Brain microvascular endothelial cell (primary cell): ENCODE measurements at regions not wholly inside any gene's neighbourhood (a gene's known extent, or its start where the extent isn't known, plus 50 kb on each side); places are given as distances from the start of the nearest gene placed in this dataset.
"Not testable (repeated sequence)": the region's sequence is repeated elsewhere in the genome, so short reads cannot be mapped to it uniquely, and the experiment has no call there.

Experiments used
- DNase-seq: peaks from one replicate; pipeline ENCODE4 v3.0.0-alpha.2; 2020
- H3K27ac ChIP-seq: fragments of 250-450 bp; sonication (Bioruptor Pico); 2 replicates; pipeline ENCODE4 v1.5.1; 2020; ENCODE audit warnings: mild to moderate bottlenecking, moderate library complexity
- H3K27me3 ChIP-seq: fragments of 250-450 bp; sonication (Bioruptor Pico); replicated peaks from 2 replicates; pipeline ENCODE4 v1.5.1; 2020; ENCODE audit warnings: mild to moderate bottlenecking
- H3K36me3 ChIP-seq: fragments of 250-450 bp; sonication (Bioruptor Pico); replicated peaks from 2 replicates; pipeline ENCODE4 v1.5.1; 2020; ENCODE audit warnings: mild to moderate bottlenecking
- H3K4me3 ChIP-seq: 2 replicates; pipeline ENCODE4 v1.5.1; 2011; ENCODE audit warnings: low read depth, mild to moderate bottlenecking, control low read depth, low read length, moderate library complexity
- CTCF ChIP-seq: IDR thresholded peaks from 2 replicates; pipeline ENCODE4 v1.5.1; 2011; ENCODE audit warnings: low read depth, mild to moderate bottlenecking, moderate library complexity, low read length, control low read depth, inconsistent platforms; ENCODE audit errors: missing control alignments
- in situ Hi-C: cut with HindIII; loops from 2 replicates; pipeline ENCODE4 v1.10.0; 2017; ENCODE audit warnings: low sequenced_read_pairs, low pct_ligation_motif_present

DNA sequence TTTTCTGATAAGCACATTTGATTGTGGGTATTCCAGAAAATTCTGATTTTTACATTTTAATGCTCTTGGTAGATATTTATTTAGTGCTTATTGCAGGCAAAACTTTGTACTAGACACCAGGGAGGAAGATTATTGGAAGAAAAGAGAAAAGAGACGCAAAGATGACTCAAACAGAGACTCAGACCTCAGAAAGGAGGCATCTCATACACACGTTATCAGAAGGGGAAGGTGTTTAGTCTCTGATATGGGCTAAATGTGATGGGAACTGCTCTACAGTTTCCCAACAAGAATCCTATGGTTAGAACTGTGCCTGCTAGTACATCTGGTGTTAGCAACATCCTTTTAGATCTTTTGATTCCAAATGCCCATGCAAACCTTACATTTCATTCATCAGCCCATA lies 245.6 kb downstream of the KLF5 start:
- no peak for TF ChIP-seq CTCF
- no peaks in the 10 kb centered on the region for H3K36me3 ChIP-seq
- no peak overlapping the region for H3K4me3 ChIP-seq
- H3K27ac ChIP-seq = no peak overlapping the region
- in situ Hi-C loops = no loop called here
- DNase-seq = no peak
- H3K27me3 ChIP-seq = no peaks in the 10 kb centered on the region

DNA sequence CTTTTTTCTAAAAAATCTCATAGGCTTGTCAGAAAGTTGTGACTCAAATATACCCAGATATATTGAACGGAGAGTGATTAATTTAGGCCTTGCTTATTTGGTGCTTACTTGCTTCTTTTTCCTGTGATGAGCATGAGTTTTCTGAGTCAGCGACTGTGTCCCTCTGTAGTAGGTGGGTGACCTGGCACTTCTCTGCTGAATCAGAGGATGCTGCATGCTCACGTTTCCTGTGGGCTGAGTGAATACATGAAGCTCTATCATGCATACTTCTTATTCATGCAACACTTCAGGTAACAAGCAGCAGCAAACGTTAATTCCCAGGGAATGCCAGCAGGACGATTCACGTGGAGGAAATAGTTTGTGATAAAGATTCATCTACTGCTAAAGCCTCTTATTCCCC lies 245.0 kb downstream of the KLF5 start:
- Histone ChIP-seq H3K36me3 (no peaks in the 10 kb centered on the region), H3K27me3 (no peaks in the 10 kb centered on the region), H3K27ac (no peak overlapping the region), H3K4me3 (no peak overlapping the region)
- TF ChIP-seq CTCF = no peak
- in situ Hi-C loops = no loop called here
- peak; percentile 11 for DNase-seq

DNA sequence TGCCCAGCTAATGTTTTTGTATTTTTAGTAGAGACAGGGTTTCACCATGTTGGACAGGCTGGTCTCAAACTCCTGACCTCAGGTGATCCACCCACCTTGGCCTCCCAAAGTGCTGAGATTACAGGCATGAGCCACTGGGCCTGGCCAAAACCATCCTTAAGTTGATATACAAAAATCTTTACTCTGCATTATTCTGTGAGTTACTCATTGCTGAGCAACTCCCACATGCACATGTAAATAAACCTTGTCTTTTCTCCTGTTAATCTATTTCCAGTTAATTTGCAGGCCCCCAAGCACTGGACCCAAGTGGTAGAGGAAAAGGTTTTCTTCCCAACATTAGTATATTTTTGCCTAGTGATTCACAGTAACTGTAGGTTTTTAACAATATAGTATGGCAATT lies 242.8 kb downstream of the KLF5 start:
- H3K27me3 ChIP-seq, H3K27ac ChIP-seq, in situ Hi-C loops, H3K4me3 ChIP-seq, H3K36me3 ChIP-seq, DNase-seq: not testable (repeated sequence)

- DNase-seq = no peak
- TF ChIP-seq CTCF = no peak
- in situ Hi-C loops = no loop called here
- Histone ChIP-seq H3K27ac (no peak overlapping the region), H3K4me3 (no peak overlapping the region), H3K27me3 (no peaks in the 10 kb centered on the region), H3K36me3 (no peaks in the 10 kb centered on the region)
Measured at GRCh38 chr13:73300718-73301425, 242.1 kb downstream of the KLF5 start.

- in situ Hi-C loops = no loop called here
- H3K4me3 ChIP-seq = no peak overlapping the region
Measured at GRCh38 chr13:73299787-73300186, 241.0 kb downstream of the KLF5 start.

GRCh38 chr13:73293913-73294523 lies 235.2 kb downstream of the KLF5 start:
- in situ Hi-C loops = no loop called here
- Histone ChIP-seq H3K27ac (no peak overlapping the region), H3K27me3 (no peaks in the 10 kb centered on the region), H3K36me3 (no peaks in the 10 kb centered on the region), H3K4me3 (no peak overlapping the region)
- TF ChIP-seq CTCF = no peak
- no peak for DNase-seq

More at GRCh38 chr13:73299787-73300186, 241.0 kb downstream of the KLF5 start:
- no peaks in the 10 kb centered on the region for H3K36me3 ChIP-seq
- H3K27me3 ChIP-seq = no peaks in the 10 kb centered on the region
- no peak for TF ChIP-seq CTCF
- DNase-seq = no peak
- no peak overlapping the region for H3K27ac ChIP-seq
